ENCODE measurements at regions not wholly inside any gene's neighbourhood (a gene's known extent, or its start where the extent isn't known, plus 50 kb on each side); places are given as distances from the start of the nearest gene placed in this dataset.

DNA sequence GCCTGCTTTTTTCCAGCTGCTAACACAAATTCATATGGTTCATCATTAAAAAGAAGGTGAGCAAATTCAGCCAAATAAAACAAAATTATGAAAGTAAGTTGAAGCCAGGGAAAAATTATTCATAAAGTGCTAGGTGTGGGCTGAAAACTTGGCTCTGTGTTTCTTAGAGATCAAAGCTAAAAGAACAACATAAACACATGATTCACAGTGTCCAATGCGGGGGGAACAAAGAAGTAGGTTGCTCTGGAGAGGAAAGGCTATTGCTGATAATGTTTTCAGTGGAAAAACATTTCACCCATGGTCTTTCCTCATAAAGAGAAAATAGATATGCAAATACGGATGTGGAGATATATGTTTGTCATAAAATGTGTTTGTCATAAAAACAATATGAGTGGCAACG, 1691.5 kb upstream of the SLC10A2 start:
- DNase-seq (ENCODE audit: low spot score): no peak

DNA sequence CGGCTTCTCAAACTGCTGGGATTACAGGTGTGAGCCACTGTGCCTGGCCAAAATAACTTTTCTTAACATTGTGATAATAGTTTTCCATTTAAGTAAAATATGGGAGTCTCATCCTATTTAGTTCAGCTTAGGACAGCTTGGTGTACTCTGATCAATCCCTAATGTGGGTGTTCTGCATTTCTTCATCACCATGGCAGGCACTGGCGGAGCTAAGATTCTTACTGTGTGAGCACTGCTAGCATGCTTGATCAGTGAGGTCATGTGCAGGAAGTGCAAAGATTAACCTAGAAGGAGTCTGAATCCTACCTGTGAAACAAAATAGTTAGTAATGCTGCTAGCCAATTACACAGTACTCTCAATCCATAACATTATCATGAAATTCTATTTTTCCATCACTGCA, 1684.2 kb upstream of the SLC10A2 start:
- no peak for DNase-seq (ENCODE audit: low spot score)

DNA sequence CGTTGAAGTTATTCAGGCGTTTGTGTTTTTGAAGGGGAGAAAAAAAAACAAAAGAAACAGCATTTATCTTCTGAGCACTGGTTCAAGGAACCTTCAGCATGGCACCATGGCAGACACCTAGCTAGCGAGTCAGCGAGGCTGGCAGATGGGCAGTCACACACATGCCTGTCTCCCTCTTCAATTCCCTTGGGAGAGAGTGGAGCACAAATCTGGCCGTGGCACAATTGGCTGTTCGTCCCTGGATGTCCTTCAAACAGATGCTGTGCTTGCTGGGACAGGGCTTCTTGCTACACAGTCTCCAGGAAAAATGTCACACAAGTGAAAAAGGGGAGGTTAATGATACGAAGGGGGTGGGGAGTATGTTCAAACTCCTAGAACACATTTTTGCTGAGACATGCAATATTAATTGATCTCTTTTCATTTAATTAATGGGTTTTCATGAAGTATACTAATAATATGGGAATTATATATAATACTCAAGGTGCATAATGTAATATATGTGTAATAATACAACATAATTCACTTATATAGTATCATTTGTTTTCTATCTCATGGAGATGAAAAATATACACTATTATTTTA, 1674.5 kb upstream of the SLC10A2 start:
- DNase-seq (ENCODE audit: low spot score): no peak

DNA sequence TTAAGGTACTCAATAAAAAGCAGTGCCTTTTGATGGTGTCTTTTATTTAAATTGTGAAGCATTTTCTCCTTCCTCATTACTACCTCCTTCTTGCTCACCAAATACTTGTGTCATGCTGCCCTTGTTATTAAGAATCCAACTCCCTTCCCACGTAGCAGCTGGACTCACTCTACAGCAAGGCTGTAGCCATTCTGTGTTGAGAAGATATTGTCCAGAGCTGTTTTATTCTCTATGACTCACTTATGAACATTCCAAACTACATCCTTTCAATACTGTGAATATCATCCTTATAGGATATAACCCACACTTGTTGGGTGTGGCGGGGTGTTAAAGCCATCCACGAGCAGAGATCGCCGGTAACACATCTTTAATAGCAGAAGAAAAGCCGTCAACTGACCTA, 1671.5 kb upstream of the SLC10A2 start:
- no peak for DNase-seq (ENCODE audit: low spot score)

DNA sequence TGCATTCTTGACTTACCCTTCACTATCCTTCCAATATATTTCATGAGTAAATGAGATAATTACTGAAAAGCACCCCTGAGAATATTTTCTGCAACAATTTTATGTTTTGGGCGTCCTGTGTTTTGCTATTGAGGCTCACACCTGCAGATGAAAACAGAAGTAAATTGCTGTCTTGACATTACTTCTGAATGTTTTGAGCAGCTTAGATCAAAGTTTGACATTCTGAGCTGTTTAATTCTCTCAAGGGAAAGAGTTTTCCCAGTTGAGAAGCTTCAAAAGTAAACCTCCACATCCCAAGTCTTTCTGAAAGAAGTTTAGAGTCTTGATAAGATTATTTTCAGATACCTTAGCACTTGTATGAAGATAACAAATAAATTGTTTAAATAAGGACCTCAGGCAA, 1667.2 kb upstream of the SLC10A2 start:
- DNase-seq (ENCODE audit: low spot score): no peak

DNA sequence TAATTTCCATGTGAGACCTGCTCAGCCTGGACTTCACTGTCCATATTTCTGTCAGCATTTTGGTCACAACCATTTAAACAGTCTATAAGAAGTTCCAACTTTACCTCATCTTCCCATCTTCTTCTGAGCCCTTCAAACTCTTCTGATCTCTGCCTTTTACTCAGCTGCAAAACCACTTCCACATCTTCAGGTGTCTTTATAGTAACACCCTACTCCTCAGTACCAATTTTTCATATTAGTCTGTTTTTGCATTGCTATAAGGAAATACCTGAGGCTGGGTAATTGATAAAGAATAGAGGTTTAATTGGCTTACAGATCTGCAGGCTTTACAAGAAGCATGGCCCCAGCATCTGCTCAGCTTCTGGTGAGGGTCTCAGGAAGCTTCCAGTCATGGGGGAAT, 1648.9 kb upstream of the SLC10A2 start:
- DNase-seq (ENCODE audit: low spot score): no peak

DNA sequence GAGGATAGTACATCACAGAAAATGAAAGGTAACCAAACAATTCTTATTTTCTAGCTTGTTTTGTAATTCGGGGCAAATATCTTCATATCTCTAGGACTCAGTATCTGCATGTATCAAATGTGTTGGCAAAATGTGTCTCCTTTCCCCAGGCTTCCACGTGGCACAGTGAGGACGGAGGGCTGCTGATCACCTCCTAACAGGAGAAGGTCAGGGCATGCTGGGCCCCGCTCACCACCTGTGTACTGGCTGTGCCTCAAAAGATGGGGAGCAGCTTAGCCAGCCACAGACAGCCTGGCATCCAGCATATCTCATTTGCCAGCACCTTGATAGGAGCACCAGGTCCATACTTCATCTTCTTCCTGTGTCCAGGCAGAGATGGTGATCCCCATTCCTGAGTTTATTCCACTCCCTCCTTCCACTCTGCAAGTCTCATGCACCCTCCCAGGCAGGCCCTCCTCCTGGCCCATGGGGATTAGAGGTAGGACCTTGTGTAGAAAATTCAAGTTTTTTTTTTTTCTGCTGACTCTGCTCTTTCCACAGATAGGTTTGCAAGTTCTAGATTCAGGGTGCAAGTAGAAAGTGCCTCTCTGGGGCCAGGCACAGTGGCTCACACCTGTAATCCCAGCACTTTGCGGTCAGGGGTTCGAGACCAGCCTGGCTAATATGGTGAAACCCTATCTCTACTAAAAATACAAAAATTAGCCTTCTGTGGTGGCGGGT, 1639.0 kb upstream of the SLC10A2 start:
- DNase-seq (ENCODE audit: low spot score): no peak

DNA sequence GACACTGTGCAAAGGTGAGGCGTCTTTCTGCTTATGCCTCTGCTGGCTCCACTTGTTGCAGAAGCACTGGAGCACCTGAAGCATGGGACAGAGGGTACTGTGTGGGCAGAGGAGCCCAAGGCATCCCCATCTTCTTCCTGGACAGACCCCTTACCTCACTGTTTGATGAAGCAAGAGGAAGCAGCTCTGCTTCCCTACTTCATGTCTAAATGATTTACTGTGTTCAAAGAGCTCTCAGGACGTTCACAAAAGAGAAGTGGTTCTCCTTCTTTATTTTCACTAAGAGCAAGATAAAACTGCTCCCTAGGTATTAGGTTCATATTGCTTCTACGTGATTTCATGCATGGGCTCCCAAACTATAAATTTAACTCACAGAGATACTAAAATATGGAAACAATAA, 1635.4 kb upstream of the SLC10A2 start:
- no peak for DNase-seq (ENCODE audit: low spot score)

DNA sequence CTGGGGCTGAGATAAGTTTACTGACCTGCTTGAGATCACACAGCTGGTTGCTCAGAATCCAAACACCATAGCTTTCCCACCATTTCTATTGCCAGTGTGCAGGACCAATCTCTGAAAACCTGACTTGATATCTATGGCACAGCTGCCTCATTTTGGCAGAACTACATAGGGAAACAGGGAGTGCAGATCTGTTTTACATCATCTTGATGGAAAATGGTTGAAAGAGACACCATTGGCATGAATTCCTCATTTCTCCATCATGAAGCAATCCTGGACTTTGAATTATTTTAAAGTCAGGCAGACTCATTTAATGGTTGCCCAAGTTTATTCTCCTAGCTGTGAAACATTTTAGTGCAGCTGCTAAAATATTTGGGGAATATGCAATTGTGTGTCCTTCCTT, 1628.2 kb upstream of the SLC10A2 start:
- no peak for DNase-seq (ENCODE audit: low spot score)

DNA sequence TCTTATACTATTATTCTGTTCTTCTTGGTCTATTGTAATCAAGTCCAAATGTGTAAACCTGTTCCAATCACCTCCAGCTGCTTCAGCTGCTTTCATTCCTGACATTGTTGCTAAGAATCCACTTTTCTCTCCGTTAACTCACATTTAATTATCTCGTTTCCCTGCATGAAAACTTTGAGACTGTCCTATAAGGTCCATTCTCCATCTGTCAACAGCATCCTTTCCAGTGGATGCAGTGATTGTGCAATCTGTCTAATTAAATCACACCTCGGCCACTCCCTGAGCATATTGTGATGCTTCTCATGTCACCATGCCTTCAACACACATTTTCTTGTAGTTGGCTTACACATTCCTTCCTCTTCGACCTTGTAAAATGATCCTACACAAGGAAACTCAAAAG, 1626.9 kb upstream of the SLC10A2 start:
- no peak for DNase-seq (ENCODE audit: low spot score)

DNA sequence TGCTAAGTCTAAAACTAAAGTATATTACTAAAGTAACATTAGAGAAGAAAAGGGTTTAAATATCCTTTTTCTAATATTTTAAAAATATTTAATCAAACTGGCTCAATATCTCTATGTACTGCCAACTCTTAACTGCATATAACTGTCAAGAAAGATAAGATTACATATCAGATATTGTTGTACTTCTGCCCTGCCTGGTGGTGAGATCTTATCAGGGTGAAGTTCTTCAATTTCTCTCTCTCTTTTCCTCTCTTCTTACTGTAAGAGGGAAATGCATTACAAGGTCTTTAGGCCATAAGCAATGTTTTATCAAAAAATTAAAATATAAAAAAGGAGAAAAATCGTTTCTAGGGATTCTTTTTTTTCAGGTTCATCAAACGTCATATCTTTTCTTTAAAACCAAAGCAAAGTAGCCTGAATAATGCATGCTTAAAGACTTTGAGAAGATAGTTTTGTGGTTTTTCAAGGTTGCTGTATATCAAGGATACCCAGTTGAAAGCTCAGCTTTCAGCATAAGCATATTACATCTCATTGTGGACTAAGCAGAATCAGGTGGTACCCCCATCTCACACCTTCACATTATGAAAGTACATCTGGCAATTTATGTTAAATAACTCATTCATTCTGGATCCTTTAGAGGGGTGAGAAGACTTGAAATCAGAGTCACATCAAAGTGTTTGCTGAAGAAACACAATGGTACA, 1625.7 kb upstream of the SLC10A2 start:
- DNase-seq (ENCODE audit: low spot score): no peak

DNA sequence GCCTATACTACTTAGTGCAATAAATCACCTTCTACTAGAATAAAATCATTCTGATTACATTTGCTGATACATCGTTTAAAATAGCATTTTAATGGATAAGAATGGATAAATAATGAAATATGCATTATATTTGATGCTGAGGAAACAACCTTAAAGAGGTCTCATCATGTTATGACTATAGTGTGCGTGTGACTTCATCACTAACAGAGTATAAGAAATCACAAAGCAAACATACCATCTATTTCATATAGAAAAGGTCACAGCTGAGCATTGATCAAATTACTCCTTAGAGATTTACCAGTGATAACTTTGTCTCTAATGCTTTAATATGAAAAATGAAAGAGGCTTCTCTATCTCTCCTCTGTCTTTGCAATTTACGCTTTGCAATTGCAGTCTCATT, 1620.3 kb upstream of the SLC10A2 start:
- no peak for DNase-seq (ENCODE audit: low spot score)

DNA sequence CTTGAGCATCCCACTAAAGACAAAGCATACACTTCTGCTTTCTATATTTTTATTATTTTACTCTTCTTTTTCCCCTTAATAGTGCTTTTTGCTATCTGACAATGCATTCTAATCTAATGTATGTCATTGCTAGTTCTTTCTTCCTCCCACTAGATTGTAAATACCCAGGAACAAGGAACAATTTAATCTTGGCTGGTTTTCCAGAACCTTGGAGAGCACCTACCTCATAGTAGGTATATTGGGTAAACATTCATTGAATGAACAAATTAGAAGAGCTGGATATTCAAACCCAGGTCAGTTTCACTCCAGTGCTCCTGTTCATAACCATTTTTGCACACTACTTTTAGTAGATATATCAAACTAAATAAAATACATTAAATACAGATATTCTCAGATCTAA, 1617.6 kb upstream of the SLC10A2 start:
- DNase-seq (ENCODE audit: low spot score): no peak

DNA sequence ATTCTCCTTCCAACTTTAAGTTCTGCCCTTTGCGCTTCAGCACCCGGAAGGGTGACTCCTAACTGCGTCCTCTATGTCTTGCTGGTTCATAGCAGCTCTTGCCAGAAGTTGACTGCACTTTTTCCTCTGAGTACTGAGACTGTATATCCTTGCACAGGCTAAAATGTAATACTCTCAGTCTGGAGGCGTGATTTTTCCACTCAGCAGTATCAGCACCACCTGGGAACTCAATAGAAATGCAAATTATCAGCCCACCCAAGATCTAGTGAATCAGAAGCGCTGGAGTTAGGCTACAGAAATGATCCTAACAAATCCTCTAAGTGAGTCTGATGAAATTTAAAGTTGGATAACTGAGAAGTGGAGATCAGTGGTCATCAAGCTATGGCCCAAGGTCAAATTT, 1611.9 kb upstream of the SLC10A2 start:
- no peak for DNase-seq (ENCODE audit: low spot score)

DNA sequence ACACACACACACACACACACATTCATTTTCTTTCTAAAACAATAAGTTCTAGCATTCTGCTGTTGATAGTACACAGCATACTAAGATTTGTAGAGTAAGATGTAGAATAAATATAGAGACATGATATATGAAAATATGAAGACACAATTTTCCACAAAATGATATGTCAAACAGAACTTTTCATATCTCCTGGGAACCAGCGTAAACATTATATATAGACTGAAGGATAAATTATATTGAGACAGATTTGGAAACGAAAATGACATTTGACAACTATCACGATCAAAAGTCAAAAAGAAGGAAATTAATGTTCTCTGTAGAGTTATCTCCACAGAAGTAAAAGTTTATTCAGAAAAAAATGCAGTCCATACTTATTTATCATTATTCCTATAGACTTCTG, 1605.7 kb upstream of the SLC10A2 start:
- no peak for DNase-seq (ENCODE audit: low spot score)

DNA sequence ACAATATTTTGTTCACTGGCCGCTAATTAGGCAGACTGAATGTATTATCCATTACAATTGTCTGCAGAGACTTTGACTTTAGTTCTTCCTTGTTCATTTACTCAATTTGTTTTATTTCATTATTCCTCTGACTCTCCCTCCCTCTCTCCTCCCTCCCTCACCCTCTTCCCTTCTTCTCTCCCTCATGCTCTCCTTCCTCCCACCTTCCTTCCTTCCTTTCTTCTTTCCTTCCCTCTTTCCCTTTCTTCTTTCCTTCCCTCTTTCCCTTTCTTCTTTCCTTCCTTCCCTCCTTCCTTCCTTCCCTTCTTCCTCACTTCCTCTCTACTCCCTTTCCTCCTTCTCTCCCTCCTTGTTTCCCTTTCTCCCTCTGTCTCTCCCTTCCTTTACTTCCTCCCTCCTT, 1591.0 kb upstream of the SLC10A2 start:
- no peak for DNase-seq (ENCODE audit: low spot score)

DNA sequence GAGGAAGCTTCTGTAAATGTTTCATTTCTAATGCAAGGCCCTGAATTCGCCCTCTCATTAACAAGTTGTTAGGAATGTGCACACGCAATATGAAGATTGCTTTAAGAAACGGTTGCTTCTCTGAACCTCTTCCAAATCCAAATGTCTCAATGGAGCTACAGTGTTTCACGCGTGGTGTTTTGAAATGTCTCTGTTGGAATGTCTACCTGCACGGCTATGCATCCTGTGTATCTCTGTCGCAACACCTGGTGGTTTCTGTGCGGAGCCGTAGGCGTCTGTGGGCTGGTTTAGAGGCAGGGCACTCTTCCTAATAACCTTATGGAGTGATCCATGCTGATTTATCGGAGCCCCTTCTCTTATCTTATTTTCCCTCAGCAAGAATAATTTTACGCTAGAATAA, 1584.2 kb upstream of the SLC10A2 start:
- no peak for DNase-seq (ENCODE audit: low spot score)

DNA sequence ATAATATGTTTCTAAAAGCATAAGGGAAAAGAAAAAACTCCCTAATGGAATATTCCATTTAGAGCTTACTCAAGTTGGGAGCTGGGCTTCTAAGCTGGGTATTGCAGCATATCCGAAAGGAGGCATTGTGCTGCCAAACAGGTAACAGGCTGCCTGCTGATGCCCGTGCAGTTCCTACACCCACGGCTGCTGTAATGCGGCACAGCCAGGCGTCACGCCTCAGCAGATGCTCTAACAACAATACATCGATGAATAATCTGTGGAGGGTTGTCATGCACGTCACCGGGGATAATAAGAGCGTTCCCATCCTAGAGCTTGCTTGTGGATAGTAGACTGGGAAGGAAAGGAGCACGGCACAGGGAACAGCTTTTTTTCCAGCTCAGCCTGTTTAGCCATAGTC, 1582.1 kb upstream of the SLC10A2 start:
- DNase-seq (ENCODE audit: low spot score): no peak

DNA sequence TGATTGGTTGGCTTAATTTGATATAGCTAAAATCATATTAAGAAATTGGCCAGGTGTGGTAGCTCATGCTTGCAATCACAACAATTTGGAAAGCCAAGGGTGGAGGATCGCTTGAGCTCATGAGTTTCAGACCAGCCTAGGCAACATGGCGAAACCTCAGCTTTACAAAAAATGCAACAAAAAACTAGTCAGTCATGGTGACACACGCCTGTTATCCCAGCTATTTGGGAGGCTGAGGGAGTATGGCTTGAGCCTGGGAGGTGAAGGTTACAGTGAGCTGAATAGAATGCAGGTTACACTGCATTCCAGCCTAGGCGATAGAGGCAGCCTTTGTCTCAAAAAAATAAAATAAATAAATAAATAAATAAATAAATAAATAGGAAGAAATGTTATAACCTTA, 1579.6 kb upstream of the SLC10A2 start:
- DNase-seq (ENCODE audit: low spot score): no peak

DNA sequence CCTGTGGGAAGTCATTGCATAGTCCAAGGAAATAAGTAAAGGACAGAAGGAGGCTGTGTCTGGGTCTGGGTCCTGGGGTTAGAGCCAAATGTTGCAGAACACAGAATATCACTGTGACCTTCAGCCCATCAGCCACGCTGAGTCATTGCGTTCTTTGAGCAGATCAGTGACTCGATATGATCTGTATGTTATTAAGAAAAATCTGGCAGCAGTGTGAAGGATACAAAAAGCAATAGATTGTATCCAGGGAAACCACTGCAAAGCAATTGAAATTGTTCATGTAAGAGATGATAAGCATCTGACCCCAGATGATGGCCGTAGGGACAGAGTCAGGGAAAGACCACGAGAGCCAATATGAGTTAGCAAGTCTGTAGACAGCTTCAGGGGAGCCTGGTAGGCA, 1575.1 kb upstream of the SLC10A2 start:
- DNase-seq (ENCODE audit: low spot score): peak; percentile 4

DNA sequence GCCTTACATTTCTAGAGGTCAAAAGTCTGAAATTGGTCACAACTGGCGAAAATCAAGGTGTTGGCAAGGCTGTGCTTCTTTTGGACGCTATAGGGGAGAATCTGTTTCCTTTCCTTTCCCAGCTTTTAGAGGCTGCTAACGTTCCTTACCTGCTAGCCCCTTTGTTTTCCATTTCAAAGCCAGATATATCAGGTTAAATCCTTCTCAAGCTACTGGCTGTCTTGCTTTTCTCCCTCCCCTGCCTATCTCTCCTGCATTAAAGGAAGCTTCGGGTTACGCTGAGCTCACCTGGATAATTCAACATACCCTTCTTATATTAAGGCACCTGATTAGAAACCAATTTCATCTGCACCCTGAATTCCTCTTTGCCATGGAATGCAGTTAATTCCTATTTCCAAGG, 1569.7 kb upstream of the SLC10A2 start:
- no peak for DNase-seq (ENCODE audit: low spot score)

DNA sequence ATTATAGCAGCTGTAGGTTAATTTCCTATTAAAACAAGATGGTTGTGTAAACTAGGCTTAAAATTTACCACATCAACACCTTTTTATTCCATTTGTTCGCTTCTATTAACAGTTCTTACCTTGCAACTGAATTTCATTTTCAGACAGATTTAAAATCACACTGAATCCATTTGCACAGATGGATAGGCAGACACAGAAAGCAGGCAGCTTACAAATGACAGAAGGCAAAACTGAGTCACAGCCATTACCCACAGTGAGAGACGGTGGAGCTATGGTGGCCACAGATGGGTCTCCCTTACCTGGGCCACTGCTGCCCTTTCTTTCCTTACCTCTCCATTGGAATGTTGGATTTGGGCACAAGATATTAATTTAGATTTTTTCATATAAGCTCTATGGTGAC, 1567.8 kb upstream of the SLC10A2 start:
- DNase-seq (ENCODE audit: low spot score): no peak

DNA sequence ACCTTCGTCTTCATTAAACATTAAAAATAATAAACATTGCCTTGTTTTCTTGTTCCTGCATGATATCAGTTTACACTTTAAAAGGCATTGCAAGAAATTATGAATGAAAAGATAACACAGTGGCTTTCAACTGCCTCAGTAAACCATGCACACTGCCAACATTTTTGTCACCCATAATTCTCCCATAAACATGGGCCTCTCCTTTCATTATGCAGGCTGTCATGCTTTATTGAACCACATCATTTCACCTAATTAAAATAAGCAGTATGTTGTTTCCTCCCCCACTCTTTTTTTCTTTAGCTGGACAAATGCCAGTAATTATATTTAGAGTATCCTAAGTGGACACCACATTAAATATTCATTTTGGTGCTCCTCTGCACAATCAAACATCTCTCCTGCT, 1566.5 kb upstream of the SLC10A2 start:
- DNase-seq (ENCODE audit: low spot score): no peak

DNA sequence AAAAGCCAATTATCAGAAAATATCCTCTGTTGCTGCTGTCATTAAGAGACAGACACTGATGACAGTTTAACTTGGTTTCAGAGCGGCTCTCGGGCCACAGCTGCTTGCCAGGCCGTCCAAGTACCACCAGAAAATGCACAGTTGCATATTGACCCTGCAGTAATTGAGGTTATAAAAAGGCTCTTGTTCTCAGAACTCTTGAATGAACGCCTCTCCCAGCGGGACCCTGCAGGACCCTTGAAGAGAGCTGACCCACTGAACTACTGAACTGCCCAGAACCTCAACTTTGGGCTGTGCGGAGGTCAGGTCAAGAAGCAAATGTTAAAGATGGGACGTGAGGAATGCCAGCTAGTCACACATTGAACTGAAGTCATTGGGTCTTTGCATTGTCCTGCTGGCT, 1559.0 kb upstream of the SLC10A2 start:
- no peak for DNase-seq (ENCODE audit: low spot score)
